Naive B cell (primary cell): ENCODE measurements at regions not wholly inside any gene's neighbourhood (a gene's known extent, or its start where the extent isn't known, plus 50 kb on each side); places are given as distances from the start of the nearest gene placed in this dataset.

ENCODE experiments used
- ATAC-seq, 2 donors: fragments of 150-1000 bp; cut with Tn5 transposase; 2 replicates each; pipeline ENCODE4 v1.10.0; 2021; ENCODE audit warnings: low read depth in 2 of 2, mild to moderate bottlenecking in 2 of 2, moderate library complexity in 2 of 2
- DNase-seq: peaks from one replicate; pipeline ENCODE4 v3.0.0; 2022
- H3K27ac Mint-ChIP-seq, 6 donors: one replicate each; pipeline ENCODE4 v1.8.0; 2020 to 2022; ENCODE audit warnings: mild to moderate bottlenecking in 6 of 6, mixed read lengths in 6 of 6, moderate library complexity in 5 of 6, inconsistent platforms in 2 of 6
- H3K27me3 Mint-ChIP-seq, 3 donors: one replicate each; pipeline ENCODE4 v1.8.0; 2021 to 2022; ENCODE audit warnings: mixed read lengths in 3 of 3, mild to moderate bottlenecking in 1 of 3
- H3K36me3 Mint-ChIP-seq, 2 donors: one replicate each; pipeline ENCODE4 v1.8.0; 2020 to 2022; ENCODE audit warnings: mixed read lengths in 2 of 2, inconsistent platforms in 1 of 2, mild to moderate bottlenecking in 1 of 2
- H3K4me1 Mint-ChIP-seq, 3 donors: one replicate each; pipeline ENCODE4 v1.8.0; 2020 to 2022; ENCODE audit warnings: mixed read lengths in 3 of 3, inconsistent platforms in 1 of 3, mild to moderate bottlenecking in 1 of 3, moderate library complexity in 1 of 3
- H3K4me3 Mint-ChIP-seq, 8 donors: one replicate each; pipeline ENCODE4 v1.8.0; 2020 to 2022; ENCODE audit warnings: mild to moderate bottlenecking in 8 of 8, mixed read lengths in 8 of 8, moderate library complexity in 8 of 8, inconsistent platforms in 2 of 8
- H3K9me3 Mint-ChIP-seq, 7 donors: one replicate each; pipeline ENCODE4 v1.8.0; 2020 to 2022; ENCODE audit warnings: mixed read lengths in 7 of 7, mild to moderate bottlenecking in 5 of 7, inconsistent platforms in 2 of 7, moderate library complexity in 1 of 7

- Mint-ChIP-seq H3K27ac (no peak overlapping the region), H3K4me1 (peaks cover 0 to 4% (median 0%) of the 10 kb centered on the region in 3 donors), H3K9me3 (peaks cover 2 to 12% (median 4%) of the 10 kb centered on the region in 7 donors), H3K36me3 (no peaks in the 10 kb centered on the region), H3K4me3 (no peak overlapping the region), H3K27me3 (peaks cover 0 to 4% (median 0%) of the 10 kb centered on the region in 3 donors)
- DNase-seq (no peak), ATAC-seq (no peak)
Measured at GRCh38 chr12:42695490-42695995, 106.0 kb upstream of the PRICKLE1 start.

- peaks cover 4 to 20% (median 8%) of the 10 kb centered on the region in 7 donors for H3K9me3 Mint-ChIP-seq
- H3K27me3 Mint-ChIP-seq, result peaks cover 0 to 8% (median 7%) of the 10 kb centered on the region in 3 donors
- H3K4me3 Mint-ChIP-seq, result no peak overlapping the region
- ATAC-seq (no peak), DNase-seq (no peak)
- H3K36me3 Mint-ChIP-seq, result no peaks in the 10 kb centered on the region
- H3K27ac Mint-ChIP-seq, result no peak overlapping the region
- peaks cover 0 to 4% (median 0%) of the 10 kb centered on the region in 3 donors for H3K4me1 Mint-ChIP-seq
Measured at GRCh38 chr12:42692749-42693148, 103.2 kb upstream of the PRICKLE1 start.

GRCh38 chr12:42691991-42692557 is 102.5 kb upstream of the PRICKLE1 start:
- Mint-ChIP-seq H3K4me3 (no peak overlapping the region), H3K27me3 (peaks cover 0 to 8% (median 7%) of the 10 kb centered on the region in 3 donors), H3K4me1 (peaks cover 0 to 4% (median 0%) of the 10 kb centered on the region in 3 donors), H3K27ac (no peak overlapping the region), H3K9me3 (peaks cover 4 to 20% (median 8%) of the 10 kb centered on the region in 7 donors), H3K36me3 (no peaks in the 10 kb centered on the region)
- ATAC-seq (no peak), DNase-seq (no peak)

DNA sequence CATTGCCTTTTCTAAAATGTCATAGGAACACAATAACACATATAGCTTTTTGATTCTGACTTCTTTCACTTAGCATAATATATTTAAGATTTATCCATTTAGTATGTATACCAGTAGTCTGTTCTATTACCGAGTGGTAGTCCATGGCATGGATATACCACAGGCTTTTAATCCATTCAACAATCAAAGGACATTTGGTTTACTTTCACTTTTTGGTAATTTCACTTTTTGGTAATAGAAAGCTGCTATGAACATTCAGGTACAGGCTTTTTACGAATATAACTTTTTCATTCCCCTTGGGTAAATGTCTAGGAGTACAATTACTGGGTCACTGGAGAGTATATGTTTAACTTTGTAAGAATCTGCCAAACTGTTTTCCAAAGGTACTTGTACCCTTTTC is 100.7 kb upstream of the PRICKLE1 start:
- Mint-ChIP-seq H3K27ac (no peak overlapping the region), H3K4me1 (no peaks in the 10 kb centered on the region), H3K27me3 (peaks cover 0 to 8% (median 7%) of the 10 kb centered on the region in 3 donors)

GRCh38 chr12:42689699-42690098 is 100.2 kb upstream of the PRICKLE1 start:
- no peak for ATAC-seq
- peaks cover 0 to 15% (median 6%) of the 10 kb centered on the region in 7 donors for H3K9me3 Mint-ChIP-seq
- DNase-seq, result no peak
- H3K27me3 Mint-ChIP-seq, result peaks cover 0 to 8% (median 7%) of the 10 kb centered on the region in 3 donors
- no peaks in the 10 kb centered on the region for H3K4me1 Mint-ChIP-seq
- no peaks in the 10 kb centered on the region for H3K36me3 Mint-ChIP-seq
- H3K27ac Mint-ChIP-seq, result no peak overlapping the region
- no peak overlapping the region for H3K4me3 Mint-ChIP-seq

More for the DNA sequence above, 100.7 kb upstream of the PRICKLE1 start:
- ATAC-seq (no peak), DNase-seq (no peak)
- no peak overlapping the region for H3K4me3 Mint-ChIP-seq
- no peaks in the 10 kb centered on the region for H3K36me3 Mint-ChIP-seq
- H3K9me3 Mint-ChIP-seq, result peaks cover 0 to 15% (median 6%) of the 10 kb centered on the region in 7 donors

DNA sequence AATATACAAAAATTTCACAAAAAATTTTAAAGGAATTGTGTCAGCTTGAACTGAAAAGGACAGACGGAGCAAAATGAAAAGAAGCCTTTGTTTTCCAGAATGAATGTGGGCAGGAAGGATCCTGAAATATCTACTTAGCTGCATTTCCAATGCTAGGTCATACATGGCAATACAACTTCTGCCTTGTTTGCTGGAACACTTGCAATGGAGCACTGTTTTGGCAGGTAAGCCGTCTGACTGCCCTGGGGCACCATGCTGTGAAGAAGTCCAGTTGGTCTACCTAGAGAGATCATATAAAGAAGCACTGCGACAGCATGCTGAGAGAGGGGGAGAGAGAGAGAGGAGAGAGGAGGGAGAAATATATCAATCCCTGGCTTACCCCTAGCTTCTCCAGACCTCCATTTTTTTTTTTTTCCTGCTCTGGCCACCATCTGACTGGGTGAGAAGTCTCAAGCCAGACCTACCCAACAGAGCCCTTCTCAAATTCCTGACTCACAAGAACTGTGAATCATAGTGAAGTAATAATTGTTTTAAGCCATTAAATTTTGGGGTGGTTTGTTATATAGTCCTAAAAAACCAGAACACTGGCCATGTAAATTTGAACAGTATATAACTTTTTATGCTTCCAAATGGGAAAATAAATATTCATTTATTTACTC is 97.1 kb upstream of the PRICKLE1 start:
- Mint-ChIP-seq H3K36me3 (no peaks in the 10 kb centered on the region), H3K4me1 (no peaks in the 10 kb centered on the region), H3K4me3 (no peak overlapping the region), H3K27me3 (peaks cover 0 to 11% (median 7%) of the 10 kb centered on the region in 3 donors), H3K27ac (no peak overlapping the region), H3K9me3 (peaks cover 0 to 15% (median 6%) of the 10 kb centered on the region in 7 donors)
- DNase-seq (no peak), ATAC-seq (no peak)

- peaks cover 0 to 11% (median 7%) of the 10 kb centered on the region in 3 donors for H3K27me3 Mint-ChIP-seq
- no peak overlapping the region for H3K27ac Mint-ChIP-seq
- peaks cover 0 to 6% (median 2%) of the 10 kb centered on the region in 7 donors for H3K9me3 Mint-ChIP-seq
- H3K4me3 Mint-ChIP-seq, result no peak overlapping the region
- DNase-seq (no peak), ATAC-seq (no peak)
- no peaks in the 10 kb centered on the region for H3K4me1 Mint-ChIP-seq
- H3K36me3 Mint-ChIP-seq, result no peaks in the 10 kb centered on the region
Measured at GRCh38 chr12:42684802-42685071, 95.2 kb upstream of the PRICKLE1 start.

- DNase-seq (no peak), ATAC-seq (no peak)
- no peaks in the 10 kb centered on the region for H3K36me3 Mint-ChIP-seq
- H3K27me3 Mint-ChIP-seq, result peaks cover 0 to 10% (median 2%) of the 10 kb centered on the region in 3 donors
- no peaks in the 10 kb centered on the region for H3K4me1 Mint-ChIP-seq
- H3K27ac Mint-ChIP-seq, result no peak overlapping the region
- no peak overlapping the region for H3K4me3 Mint-ChIP-seq
- peaks cover 0 to 3% (median 0%) of the 10 kb centered on the region in 7 donors for H3K9me3 Mint-ChIP-seq
Measured at GRCh38 chr12:42683933-42684801, 94.6 kb upstream of the PRICKLE1 start.

DNA sequence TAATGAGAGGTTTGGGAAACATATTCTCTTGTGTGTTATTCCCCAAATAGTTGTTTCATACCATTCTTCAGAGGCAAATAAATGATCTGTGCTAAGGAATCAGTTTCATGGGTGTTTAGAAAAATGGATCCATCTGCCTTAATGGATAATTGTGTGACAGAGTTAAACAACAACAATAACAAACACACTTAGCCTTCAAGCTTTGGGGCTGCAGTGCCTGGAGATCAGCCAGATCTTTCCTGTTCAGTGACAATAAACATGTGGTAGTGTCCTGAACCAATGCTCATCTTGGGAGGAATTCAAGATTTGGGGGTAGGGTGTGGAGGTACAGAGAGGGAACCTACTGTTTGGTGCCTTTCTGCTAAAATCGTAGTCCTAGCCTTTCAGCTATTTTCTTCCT is 93.7 kb upstream of the PRICKLE1 start:
- Mint-ChIP-seq H3K27ac (no peak overlapping the region), H3K36me3 (no peaks in the 10 kb centered on the region), H3K4me3 (no peak overlapping the region), H3K9me3 (peaks cover 0 to 3% (median 0%) of the 10 kb centered on the region in 7 donors), H3K4me1 (no peaks in the 10 kb centered on the region), H3K27me3 (peaks cover 0 to 7% (median 6%) of the 10 kb centered on the region in 3 donors)
- DNase-seq (no peak), ATAC-seq (no peak)

DNA sequence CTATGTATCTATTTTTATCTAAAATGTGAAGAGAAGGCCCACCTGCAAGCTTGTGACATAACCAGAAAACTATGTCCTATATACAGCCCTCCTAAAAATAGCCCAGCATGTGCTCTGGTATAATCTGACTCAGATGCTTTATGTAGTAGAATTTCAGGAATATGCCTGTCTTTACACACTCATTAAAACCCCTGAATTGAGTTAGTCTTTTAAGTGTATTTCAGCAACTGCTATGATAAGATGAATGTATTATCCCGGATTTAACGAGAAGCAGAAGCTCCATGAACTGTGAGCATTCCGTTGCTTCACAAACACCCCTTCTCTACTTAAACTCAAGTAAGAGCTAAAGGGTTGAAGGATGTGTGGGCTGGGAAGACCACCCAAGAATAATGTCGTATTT is 89.9 kb upstream of the PRICKLE1 start:
- ATAC-seq, result no peak
- DNase-seq, result no peak
- H3K36me3 Mint-ChIP-seq, result no peaks in the 10 kb centered on the region
- peaks cover 0 to 7% (median 7%) of the 10 kb centered on the region in 3 donors for H3K27me3 Mint-ChIP-seq
- H3K27ac Mint-ChIP-seq, result no peak overlapping the region
- peaks cover 0 to 6% (median 0%) of the 10 kb centered on the region in 7 donors for H3K9me3 Mint-ChIP-seq
- H3K4me3 Mint-ChIP-seq, result no peak overlapping the region
- no peaks in the 10 kb centered on the region for H3K4me1 Mint-ChIP-seq

GRCh38 chr12:42677461-42677860 is 87.9 kb upstream of the PRICKLE1 start:
- ATAC-seq, result no peak
- H3K27ac Mint-ChIP-seq, result no peak overlapping the region
- no peaks in the 10 kb centered on the region for H3K4me1 Mint-ChIP-seq
- H3K4me3 Mint-ChIP-seq, result no peak overlapping the region
- peaks cover 0 to 15% (median 6%) of the 10 kb centered on the region in 3 donors for H3K27me3 Mint-ChIP-seq
- no peaks in the 10 kb centered on the region for H3K36me3 Mint-ChIP-seq
- peaks cover 0 to 11% (median 0%) of the 10 kb centered on the region in 7 donors for H3K9me3 Mint-ChIP-seq
- DNase-seq, result no peak

DNA sequence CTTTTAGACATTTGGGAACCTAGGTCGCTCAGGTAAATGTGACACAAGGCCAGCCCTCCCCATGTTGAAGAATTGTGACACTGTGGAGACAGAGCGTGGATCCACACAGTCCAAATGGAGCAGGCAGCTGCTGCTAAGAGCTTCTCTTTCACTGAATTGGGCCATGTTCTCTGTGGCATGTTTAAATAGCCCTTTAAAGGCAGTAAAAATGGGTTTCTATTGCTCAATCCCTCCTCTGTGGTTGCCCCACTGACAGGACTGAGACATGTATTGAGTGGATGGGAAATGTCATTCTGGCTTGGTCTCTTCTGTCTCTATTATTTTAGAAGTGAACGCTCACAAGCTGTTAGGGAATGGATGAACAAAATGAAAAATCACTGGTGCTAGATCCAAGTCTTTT is 84.0 kb upstream of the PRICKLE1 start:
- Mint-ChIP-seq H3K36me3 (no peaks in the 10 kb centered on the region), H3K9me3 (peaks cover 0 to 13% (median 0%) of the 10 kb centered on the region in 7 donors), H3K27ac (no peak overlapping the region), H3K27me3 (peaks cover 0 to 9% (median 3%) of the 10 kb centered on the region in 3 donors), H3K4me1 (no peaks in the 10 kb centered on the region), H3K4me3 (peak overlapping the region in 1 of 8 donors; percentile 18)
- no peak for ATAC-seq
- DNase-seq, result no peak

DNA sequence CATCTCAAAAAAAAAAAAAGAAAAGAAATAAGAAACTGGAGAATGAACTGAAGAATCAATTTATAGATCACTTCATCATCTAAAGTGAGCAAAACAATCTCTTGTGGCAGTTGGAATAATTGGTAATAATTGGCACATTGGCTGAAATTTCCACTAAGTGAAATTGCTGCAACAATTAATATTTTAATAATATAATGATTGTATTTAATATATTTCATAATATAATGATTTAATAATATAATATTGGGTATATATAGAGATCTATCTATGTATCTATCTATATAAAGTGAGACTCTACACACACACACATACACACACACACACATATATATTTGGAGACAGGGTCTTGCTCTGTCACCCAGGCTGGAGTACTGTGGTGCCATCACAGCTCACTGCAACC is 81.2 kb upstream of the PRICKLE1 start:
- Mint-ChIP-seq H3K4me1 (no peaks in the 10 kb centered on the region), H3K27ac (no peak overlapping the region), H3K36me3 (no peaks in the 10 kb centered on the region), H3K9me3 (peaks cover 0 to 8% (median 0%) of the 10 kb centered on the region in 7 donors), H3K4me3 (no peak overlapping the region), H3K27me3 (peaks cover 0 to 9% (median 9%) of the 10 kb centered on the region in 3 donors)
- ATAC-seq (no peak), DNase-seq (no peak)
